HG03159 (cell line): ENCODE measurements at regions not wholly inside any gene's neighbourhood (a gene's known extent, or its start where the extent isn't known, plus 50 kb on each side); places are given as distances from the start of the nearest gene placed in this dataset.
"Not testable (repeated sequence)": the region's sequence is repeated elsewhere in the genome, so short reads cannot be mapped to it uniquely, and the experiment has no call there.

Experiments
- ATAC-seq: cut with Tn5 transposase; IDR thresholded peaks from one replicate; pipeline ENCODE4 v1.9.1; 2021; ENCODE audit warnings: mild to moderate bottlenecking, moderate library complexity; ENCODE audit not compliant: unreplicated experiment

DNA sequence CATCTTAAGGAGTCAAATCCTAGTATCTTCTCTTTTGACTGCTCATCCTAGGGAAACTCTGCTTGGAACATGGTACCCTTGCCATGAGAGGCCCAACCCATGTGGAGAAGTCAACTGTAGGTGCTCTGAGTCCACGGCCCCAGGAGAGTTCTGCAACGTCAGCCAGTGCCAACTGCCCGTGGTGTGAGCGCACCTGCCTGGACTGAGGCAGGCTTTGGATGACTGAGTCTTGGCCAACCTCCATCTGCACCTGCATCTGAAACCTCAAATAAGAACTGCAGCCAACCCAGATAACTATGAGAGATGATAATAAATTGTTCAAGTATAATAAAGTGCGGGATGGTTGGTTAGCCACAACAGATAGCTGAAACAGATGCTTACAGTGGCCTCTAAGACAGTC, 772.0 kb downstream of the TRIML1 start:
- no peak for ATAC-seq

DNA sequence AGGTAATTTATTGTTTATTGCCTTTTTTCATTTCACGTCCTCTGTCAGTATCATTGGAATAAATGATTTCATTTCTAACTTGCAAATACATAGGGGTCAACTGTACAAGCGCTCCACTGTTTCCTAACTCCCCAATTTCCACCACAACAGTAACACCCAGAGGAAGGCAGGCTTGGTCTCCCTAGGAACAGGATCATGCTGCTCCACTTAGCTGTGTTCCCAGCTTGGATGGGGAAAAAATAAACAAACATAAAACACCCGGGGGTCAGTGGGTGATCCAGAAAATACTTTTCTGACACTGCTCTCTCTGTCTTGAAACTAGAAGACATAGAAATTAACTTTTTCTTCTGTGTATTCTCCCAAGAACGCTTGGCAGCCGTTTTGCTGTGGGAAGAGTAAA, 772.5 kb downstream of the TRIML1 start:
- no peak for ATAC-seq

DNA sequence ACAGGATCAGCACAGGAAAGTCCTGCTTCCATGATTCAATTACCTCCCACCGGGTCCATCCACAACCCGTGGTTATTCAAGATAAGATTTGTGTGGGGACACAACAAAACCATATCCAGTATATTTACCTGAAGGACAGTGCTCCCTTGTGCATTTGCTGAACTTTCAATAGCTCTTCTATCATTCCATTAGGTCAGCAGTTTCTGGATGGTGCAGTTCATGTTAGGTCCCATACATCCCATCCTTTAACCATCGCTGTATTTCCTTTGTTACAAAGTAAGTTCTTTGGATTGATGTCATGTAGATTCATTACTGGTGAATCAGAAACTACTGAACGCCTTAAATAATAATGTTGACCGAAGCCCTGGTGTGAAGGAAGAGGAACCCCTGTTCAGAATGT, 775.9 kb downstream of the TRIML1 start:
- ATAC-seq: no peak

DNA sequence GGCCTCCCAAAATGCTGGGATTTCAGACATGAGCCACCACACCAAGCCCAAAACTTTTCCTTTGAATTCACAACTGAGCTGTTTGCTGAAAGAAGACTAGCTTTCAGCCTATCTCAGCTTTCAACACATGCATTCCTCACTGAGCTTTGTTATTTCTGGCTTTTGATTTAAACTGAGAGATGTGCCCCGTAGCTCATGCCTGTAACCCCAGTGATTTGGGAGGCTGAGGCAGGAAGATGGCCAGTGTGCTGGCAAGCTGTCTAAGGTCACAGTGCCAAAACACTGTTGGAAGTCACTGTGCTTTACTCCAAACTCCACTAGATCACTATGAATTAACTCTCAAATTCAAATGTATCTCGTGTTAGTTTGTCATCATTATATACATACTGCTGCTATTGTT, 779.5 kb downstream of the TRIML1 start:
- no peak for ATAC-seq

DNA sequence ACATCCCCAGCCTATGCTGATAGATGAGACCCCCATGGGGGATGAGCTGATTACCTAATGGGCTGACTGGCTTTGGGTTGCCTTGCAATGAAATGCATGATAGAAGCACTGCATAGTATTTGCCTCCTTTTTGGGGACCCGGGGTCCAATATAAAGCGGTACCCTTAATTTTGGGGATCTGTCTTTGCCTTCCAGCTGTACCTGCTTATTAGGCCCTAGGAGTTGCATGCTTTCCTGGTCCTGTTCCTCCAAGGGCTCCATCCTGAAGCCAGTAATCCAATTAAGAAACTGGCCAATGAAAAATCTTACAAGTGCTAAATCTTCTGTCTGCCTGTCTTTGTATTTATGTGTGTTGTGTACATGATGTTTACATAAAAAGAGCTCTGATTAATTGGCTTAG, 791.6 kb downstream of the TRIML1 start:
- no peak for ATAC-seq

DNA sequence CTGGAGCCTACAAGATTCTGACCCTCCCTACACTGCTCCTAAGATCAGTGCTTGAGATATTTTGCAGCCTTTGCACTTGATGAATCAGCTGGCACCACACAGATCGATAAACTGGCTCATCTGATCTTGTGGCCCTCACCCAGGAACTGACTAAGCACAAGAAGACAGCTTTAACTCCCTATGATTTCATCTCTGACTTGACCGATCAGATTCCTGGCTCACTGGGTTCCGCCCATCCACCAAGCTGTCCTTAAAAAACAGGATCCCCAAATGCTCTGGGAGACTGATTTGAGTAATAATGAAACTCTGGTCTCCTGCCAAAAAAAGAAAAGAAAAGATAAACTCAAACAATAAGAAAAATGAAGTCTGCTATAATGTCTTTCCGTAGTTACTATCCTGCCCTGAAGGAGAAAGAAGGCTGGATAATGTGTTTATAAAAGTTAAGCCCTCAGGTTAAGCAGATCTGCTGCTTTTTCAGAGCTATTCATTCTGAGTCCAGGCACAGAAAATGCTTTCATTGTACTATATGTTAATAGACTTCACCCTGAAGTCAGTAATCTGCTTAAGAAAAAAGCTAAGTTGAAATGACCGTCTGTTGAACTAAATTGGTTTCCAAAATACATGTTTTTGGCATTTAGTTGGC, 795.2 kb downstream of the TRIML1 start:
- ATAC-seq: no peak

DNA sequence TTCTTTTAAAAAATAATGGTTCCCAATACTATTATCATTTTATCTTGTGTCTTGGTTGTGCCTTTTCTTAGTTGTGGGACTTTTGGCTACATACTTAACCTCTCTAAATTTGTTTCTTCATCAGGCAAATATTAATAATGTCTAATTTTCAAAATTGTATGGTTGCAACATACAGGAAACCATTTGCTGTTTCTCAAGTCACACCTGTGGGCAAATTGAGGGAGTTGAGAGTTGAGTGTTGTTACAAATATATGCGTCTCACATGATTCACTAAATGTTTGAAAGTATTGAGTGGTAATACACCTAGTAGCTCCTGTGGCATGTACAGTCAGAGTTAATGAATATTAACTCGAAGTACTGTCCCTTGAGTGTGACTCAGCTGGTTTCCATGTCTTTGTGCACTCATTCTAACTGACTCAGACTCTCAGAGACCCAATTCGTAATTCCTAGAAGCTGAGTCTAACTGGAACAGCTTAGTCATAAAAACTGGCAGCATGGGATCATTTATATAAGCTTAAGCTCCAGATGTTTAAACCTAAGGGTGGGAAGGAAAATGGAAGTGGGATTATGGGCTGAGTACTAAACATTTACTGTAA, 802.4 kb downstream of the TRIML1 start:
- ATAC-seq: no peak

DNA sequence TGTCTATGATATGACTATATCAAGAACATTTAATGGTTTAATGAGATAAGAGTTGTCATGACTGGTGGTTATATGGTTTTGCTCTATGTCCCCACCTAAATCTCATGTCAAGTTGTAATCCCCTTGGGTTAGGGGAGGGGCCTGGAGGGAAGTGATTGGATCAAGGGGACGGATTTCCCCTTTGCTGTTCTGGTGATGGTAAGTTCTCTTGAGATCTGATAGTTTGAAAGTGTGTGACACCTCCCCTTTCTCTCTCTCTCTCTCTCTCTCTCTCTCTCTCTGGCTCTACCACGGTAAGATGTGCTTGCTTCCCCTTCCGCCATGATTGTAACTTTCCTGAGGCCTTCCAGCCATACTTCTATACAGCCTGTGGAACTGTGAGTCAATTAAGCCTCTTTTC, 803.4 kb downstream of the TRIML1 start:
- ATAC-seq: no peak

DNA sequence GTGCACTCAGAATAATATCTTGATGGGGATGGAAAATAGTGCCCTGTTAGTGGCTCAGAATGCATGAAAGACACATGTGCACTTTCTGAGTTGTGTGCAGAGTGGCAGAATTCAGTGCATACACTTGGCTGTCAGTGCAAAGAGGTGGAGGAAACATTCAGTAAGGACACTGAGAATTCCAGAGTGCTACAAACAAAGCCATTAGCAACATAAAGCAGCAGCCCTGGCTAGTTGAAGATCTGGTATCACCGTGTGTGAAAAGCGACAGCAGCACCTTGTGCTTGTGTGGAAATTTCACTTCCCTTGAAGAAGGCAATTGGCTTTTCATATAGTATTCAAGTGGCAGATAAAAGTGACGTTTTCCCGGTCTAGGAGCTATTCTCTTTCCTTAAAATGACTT, 810.4 kb downstream of the TRIML1 start:
- no peak for ATAC-seq

DNA sequence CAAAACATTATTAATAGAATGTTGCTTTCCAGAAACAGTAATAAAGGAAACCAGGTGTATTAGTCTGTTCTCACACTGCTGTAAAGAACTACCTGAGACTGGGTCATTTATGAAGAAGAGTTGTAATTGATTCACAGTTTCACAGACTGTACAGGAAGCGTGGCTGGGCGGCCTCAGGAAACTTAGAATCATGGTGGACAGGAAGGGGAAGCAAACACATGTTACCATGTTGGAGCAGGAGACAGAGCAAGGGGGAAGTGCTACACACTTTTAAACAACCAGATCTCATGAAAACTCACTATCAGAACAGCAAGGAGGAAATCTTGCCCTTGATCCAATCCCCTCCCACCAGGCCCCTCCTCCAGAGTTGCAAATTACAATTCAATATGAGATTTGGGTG, 815.8 kb downstream of the TRIML1 start:
- ATAC-seq: no peak

DNA sequence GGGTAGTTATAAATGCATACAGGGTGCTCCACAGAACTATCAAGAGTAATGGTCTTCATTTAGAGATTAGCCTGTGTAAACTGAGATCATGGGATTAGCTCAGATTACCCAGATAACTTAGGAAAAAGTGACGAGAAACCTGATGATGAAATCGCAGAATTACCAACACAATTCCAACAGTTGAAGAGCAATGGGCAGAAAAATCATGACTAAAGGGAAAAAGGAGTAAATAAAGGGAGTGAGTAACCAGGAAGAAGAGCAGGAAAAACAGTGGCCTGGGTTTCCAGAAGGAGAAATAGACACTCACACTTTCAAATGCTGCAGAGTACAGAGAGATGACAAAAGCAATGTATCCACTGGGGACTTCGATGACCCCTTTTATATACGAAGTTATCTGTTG, 817.3 kb downstream of the TRIML1 start:
- ATAC-seq: no peak

DNA sequence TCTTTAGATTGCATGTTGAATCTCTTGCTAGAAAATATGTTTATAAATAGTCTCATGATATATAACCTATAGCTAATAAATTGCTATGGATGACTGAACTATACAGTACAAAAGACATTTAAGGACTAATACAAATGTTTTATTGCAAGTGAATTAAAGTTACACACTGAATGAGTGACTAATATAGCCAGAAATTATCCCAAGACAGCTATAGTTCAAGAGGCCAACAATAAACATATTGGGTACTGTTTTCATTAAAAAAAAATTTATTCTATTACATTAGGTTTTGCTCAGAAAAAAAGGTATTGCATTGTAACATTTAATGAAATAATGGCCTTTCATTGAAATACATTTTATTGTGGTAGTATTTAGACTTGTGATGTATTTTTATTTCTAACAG, 819.1 kb downstream of the TRIML1 start:
- no peak for ATAC-seq

DNA sequence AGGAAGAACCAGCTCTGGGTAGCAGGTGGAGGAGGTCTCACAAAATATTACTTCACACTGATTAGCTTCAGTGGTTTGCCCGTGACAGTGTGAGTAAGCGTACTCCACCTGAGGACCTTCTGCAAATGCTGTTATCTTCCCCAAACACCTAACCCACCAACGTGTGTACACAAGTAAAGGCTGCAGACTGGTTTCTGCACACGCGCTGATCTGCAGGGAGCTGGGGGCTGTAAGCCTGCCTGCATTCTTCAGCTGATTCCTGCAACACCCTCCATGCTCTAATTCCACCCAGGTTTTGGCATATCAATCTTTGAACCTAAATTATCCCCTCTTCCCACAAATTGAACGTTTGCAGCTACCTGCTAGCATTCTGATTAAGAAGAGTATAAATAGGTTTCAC, 820.2 kb downstream of the TRIML1 start:
- ATAC-seq: no peak

DNA sequence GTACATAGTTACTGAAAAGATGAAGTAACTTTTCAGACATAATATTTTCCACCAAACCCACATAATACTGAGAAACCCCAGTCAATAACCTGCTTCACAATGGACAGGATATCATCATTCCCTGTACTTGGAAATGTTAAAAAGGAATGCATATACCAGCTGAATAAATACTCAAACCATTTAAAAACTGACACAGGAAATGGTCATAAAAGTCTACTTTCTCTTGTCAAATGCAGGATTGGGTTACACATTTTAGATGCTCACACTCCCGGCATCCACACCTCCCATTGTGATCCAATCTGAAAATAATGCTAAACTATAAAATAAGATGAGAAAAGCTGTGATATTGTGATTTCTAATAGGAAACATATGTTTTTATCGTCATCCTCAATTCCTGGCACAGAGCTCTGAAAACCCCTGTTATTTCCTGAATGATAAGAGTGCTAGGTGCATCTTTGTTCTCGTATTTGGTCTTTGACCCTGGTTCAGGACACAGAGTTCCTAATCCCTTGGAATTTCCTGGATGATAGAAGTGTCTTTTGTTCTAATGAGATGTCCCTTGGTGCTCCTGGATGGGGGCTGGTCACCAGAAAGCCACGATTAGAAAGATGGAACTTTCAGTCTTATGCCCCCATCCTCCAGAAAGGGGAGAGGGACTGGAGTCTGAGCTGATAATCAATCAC, 821.3 kb downstream of the TRIML1 start:
- ATAC-seq: no peak

DNA sequence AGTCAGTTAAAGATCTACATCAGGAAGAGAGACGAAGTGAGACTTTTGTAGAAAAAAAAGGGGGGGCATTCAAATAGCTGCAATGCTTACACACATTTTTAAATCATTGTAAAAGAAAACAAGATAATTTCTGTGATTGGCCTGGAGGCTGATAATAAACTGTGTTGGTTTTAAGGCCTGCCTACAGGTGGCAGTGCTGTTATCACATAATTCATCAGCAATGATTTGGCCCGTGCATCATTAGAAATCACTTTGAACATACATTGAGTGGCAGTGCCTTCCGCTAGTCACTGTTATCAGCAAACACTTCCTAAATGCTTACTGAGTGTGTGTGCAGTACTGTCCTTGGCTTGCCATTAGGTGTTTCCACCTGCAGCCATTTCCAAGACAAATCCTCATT, 831.9 kb downstream of the TRIML1 start:
- no peak for ATAC-seq

DNA sequence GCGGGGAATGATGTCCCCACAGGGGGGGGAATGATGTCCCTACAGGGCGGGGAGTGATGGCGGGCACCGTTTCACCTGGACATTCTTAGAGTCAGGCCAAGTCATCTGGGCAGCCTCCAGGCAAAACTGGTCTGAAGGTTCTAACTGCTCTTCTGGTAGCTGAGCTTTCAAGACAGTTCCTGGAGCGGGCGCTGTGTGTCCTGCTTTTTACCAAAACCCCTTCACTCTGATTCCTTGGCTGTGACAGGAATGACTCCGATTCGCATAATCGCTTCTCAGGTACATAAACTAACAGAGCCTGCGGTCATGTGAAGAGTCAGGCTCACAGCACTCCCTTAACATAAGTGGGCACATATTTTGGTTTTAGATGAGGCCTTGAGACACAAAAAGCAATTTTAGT, 836.0 kb downstream of the TRIML1 start:
- no peak for ATAC-seq

DNA sequence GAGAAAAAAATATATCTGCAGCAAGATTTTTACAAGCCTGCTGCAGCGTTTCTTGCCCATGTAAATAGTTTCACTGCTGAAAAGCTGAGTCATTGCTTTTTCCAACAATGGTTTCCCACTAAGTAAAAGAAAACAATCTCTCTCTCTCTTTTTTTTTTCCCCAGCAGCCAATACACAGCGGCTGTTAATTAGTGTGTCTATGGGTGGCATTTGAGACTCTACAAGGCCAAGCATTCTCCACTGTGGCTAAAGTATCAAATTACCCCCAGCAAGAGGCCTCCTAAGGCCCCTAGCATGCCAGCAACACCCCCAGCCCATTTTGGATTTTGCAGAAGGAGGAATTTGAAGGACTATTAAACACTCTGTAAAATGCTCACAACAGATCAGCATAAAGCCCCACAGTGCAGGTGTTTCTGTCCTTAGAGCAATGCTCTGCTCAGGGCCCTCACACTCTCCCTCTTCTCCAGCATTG, 837.4 kb downstream of the TRIML1 start:
- no peak for ATAC-seq

DNA sequence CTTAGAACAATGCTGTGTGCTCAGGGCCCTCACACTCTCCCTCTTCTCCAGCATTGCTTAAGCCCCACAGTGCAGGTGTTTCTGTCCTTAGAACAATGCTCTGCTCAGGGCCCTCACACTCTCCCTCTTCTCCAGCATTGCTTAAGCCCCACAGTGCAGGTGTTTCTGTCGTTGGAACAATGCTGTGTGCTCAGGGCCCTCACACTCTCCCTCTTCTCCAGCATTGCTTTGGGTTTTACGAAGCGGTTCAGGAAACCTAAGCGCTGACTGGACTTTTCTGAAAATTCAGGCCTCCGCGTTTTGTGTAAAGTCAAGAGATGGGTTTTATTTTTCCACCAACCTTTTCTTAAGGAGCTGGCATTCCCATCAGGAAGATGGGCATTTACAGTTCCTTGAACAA, 838.0 kb downstream of the TRIML1 start:
- ATAC-seq: not testable (repeated sequence)

DNA sequence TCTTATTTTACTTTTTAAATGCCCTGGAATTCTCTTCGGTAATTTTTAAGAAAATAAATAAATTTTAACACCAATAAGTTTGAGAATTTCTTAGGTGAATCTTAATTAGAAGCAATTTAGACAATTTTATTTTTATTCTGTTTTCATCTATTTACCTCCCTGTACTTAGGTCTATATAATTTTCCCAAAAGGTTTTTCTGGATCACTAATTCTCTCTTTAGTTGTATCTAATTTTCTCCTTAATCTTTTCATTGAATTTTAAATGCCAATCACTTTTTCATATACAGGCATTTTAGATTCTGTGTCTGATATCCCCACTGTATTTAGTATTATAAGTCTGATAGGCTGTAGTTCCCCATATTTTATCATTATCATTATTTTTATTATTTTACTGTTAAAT, 845.3 kb downstream of the TRIML1 start:
- ATAC-seq: no peak

DNA sequence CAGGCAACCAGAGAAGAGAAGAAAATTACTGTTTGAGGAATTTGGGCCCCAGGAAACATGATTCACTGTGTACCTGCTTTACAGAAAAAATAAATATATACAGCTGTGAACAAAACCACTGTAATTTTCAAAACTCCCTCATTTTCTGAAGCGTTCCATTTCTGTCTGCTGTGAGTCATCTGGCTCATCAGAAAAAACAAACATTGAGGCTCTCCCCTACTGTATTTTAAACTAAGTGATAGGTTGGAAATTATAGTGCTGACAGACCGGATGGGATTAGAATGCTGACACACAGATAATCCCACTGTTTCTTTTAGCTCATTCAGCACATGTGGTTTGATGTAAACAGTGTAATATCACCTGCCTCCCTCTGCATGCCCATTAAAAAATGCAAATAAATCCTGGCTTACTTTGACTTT, 847.0 kb downstream of the TRIML1 start:
- no peak for ATAC-seq

DNA sequence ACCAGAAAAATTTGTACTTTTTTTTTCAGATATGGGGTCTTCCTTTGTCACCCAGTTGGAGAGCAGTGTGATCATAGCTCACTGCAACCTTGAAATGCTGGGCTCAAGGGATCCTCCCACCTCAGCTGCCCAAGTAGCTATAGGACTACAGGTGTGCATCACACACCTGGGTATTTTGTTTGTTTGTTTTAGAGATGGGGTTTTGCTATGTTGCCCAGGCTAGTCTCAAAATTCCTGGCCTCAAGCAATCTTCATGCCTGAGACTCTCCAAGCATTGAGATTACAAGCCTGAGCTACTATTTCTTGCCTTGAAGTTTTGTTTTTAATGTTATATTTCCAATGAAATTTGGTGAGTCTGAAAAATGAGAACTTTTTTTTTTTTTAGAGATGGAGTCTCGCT, 847.8 kb downstream of the TRIML1 start:
- ATAC-seq: no peak

DNA sequence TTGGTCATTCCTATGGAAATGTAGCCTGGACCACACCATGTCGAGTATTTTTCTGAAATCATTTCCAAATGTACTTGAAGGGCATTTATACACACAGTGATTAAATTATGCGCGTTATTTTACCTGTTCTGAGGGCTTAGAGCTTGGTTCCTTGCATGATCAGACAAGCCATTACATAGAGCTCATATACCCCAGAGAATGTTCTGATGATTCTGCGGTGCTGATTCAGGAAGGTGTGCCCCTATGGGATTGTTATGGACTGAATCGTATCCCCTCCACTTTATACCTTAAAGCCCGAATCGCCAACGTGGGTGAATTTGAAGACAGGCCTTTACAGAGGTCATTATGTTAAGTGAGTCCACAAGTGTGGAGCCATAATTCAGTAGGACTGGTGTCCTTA, 848.9 kb downstream of the TRIML1 start:
- ATAC-seq: no peak
